Panc1 (cell line): ENCODE measurements at regions not wholly inside any gene's neighbourhood (a gene's known extent, or its start where the extent isn't known, plus 50 kb on each side); places are given as distances from the start of the nearest gene placed in this dataset.

Experiments
- ATAC-seq: fragments of 200-7000 bp; cut with Tn5 transposase; 2 replicates; pipeline ENCODE4 v1.9.1; 2020; ENCODE audit warnings: mild to moderate bottlenecking, moderate library complexity
- BruUV-seq: library from RNA; stranded (reverse); fragments of 400-500 nt; replicated peaks from 2 replicates; lab custom pipeline; 2021; lab: Mats Ljungman, UMichigan
- CTCF ChIA-PET: fragments of 300-600 bp; sonication (Branson Sonifier 250); formaldehyde crosslinking; loops from one replicate; lab custom pipeline; 2022; ENCODE audit warnings: antibody characterized with exemption; lab: Charles Lee
- POLR2A ChIA-PET: fragments of 300-600 bp; sonication (Branson Sonifier 250); formaldehyde crosslinking; loops from one replicate; lab custom pipeline; 2022; ENCODE audit warnings: antibody characterized with exemption; lab: Charles Lee
- DNase-seq: peaks from one replicate; pipeline ENCODE4 v3.0.0-alpha.2; 2010; ENCODE audit warnings: low read depth, low spot score
- H3K27ac ChIP-seq: 2 replicates; pipeline ENCODE4 v1.5.1; 2011; ENCODE audit warnings: mild to moderate bottlenecking, low read length, inconsistent platforms
- H3K27me3 ChIP-seq: fragments of 200-500 bp; sonication (Bioruptor generic); 2 replicates; pipeline ENCODE4 v1.6.0; 2014; ENCODE audit warnings: low read length, inconsistent platforms; ENCODE audit not compliant: control insufficient read depth, insufficient read depth
- H3K36me3 ChIP-seq: fragments of 200-500 bp; sonication (Bioruptor generic); 2 replicates; pipeline ENCODE4 v1.5.1; 2014; ENCODE audit warnings: inconsistent platforms, mild to moderate bottlenecking, low read length, moderate library complexity; ENCODE audit not compliant: control insufficient read depth, insufficient read depth
- H3K4me1 ChIP-seq: 2 replicates; pipeline ENCODE4 v1.5.1; 2011; ENCODE audit warnings: inconsistent platforms, mild to moderate bottlenecking, low read length, moderate library complexity; ENCODE audit not compliant: control insufficient read depth, insufficient read depth
- H3K4me3 ChIP-seq, 2 experiments: 2 replicates each; pipeline ENCODE4 v1.5.1; 2011 to 2012; ENCODE audit warnings: low read depth in 2 of 2, low read length in 2 of 2, mild to moderate bottlenecking in 2 of 2, inconsistent platforms in 1 of 2, moderate library complexity in 1 of 2
- H3K9me3 ChIP-seq: fragments of 200-500 bp; sonication (Bioruptor generic); 2 replicates; pipeline ENCODE4 v1.5.1; 2014; ENCODE audit warnings: low read depth, mild to moderate bottlenecking, inconsistent platforms, low read length, moderate library complexity; ENCODE audit not compliant: control insufficient read depth, insufficient read depth
- CTCF ChIP-seq: fragments of 450-650 bp; IDR thresholded peaks from 2 replicates; pipeline ENCODE4 v1.5.1; 2017; ENCODE audit warnings: mild to moderate bottlenecking
- POLR2AphosphoS5 ChIP-seq: IDR thresholded peaks from 2 replicates; pipeline ENCODE4 v1.6.1; 2012; ENCODE audit warnings: mild to moderate bottlenecking, low read depth, low read length, moderate library complexity
- REST ChIP-seq, 2 experiments: IDR thresholded peaks; 2 replicates each; pipeline ENCODE4 v1.6.1; 2011 to 2012; ENCODE audit warnings: low read depth in 2 of 2, control low read depth in 1 of 2, low read length in 1 of 2, mild to moderate bottlenecking in 1 of 2, moderate library complexity in 1 of 2; ENCODE audit not compliant: insufficient read depth in 1 of 2
- SIN3A ChIP-seq: IDR thresholded peaks from 2 replicates; pipeline ENCODE4 v1.6.1; 2012; ENCODE audit warnings: low read depth, mild to moderate bottlenecking, low read length, moderate library complexity, borderline replicate concordance; ENCODE audit not compliant: insufficient read depth
- TCF7L2 ChIP-seq: IDR thresholded peaks from 2 replicates; pipeline ENCODE4 v1.6.1; 2011; ENCODE audit warnings: mild to moderate bottlenecking, low read depth, low read length, inconsistent platforms
- in situ Hi-C: cut with HindIII; loops from 2 replicates; pipeline ENCODE4 v1.10.0; 2016; ENCODE audit warnings: low sequenced_read_pairs, low pct_unique_long_range_greater_than_20kb
- intact Hi-C: fragments of 100-400 bp; cut with micrococcal nuclease; formaldehyde crosslinking; loops from one replicate; pipeline ENCODE4 v1.10.0; 2022; ENCODE audit not compliant: unreplicated experiment

- ChIA-PET CTCF (no interaction called here), POLR2A (no interaction called here)
- BruUV-seq: no TSS peak
- Histone ChIP-seq H3K4me1 (no peaks in the 10 kb centered on the region), H3K27ac (no peak overlapping the region), H3K9me3 (no peaks in the 10 kb centered on the region), H3K27me3 (no peaks in the 10 kb centered on the region), H3K4me3 (no peak overlapping the region), H3K36me3 (no peaks in the 10 kb centered on the region)
- no peak for DNase-seq
- ATAC-seq: no peak
- no peak for TF ChIP-seq TCF7L2
- TF ChIP-seq SIN3A: no peak
- no peak for TF ChIP-seq POLR2AphosphoS5
- no peak for TF ChIP-seq REST (IDR thresholded peaks at IDR 0.05; ENCODE audit: insufficient read depth in 1 of 2, low read depth in 2 of 2, low read length in 1 of 2)
- TF ChIP-seq CTCF: no peak
- in situ Hi-C loops: no loop called here
- intact Hi-C loops: no loop called here
Measured at GRCh38 chr3:106168962-106169750, 300.3 kb upstream of the CBLB start.

GRCh38 chr3:106170636-106171035, 301.8 kb upstream of the CBLB start:
- Histone ChIP-seq H3K27ac (no peak overlapping the region), H3K4me3 (no peak overlapping the region), H3K36me3 (no peaks in the 10 kb centered on the region), H3K27me3 (no peaks in the 10 kb centered on the region), H3K9me3 (no peaks in the 10 kb centered on the region), H3K4me1 (no peaks in the 10 kb centered on the region)
- TF ChIP-seq POLR2AphosphoS5 (no peak), CTCF (no peak), SIN3A (no peak), TCF7L2 (no peak), REST (IDR thresholded peaks at IDR 0.05; ENCODE audit: insufficient read depth in 1 of 2, low read depth in 2 of 2, low read length in 1 of 2) (no peak)
- BruUV-seq: no TSS peak
- no peak for DNase-seq
- in situ Hi-C loops: no loop called here
- CTCF ChIA-PET: no interaction called here
- POLR2A ChIA-PET: no interaction called here
- no peak for ATAC-seq
- intact Hi-C loops: no loop called here
